ENCODE measurements at regions not wholly inside any gene's neighbourhood (a gene's known extent, or its start where the extent isn't known, plus 50 kb on each side); places are given as distances from the start of the nearest gene placed in this dataset.

DNA sequence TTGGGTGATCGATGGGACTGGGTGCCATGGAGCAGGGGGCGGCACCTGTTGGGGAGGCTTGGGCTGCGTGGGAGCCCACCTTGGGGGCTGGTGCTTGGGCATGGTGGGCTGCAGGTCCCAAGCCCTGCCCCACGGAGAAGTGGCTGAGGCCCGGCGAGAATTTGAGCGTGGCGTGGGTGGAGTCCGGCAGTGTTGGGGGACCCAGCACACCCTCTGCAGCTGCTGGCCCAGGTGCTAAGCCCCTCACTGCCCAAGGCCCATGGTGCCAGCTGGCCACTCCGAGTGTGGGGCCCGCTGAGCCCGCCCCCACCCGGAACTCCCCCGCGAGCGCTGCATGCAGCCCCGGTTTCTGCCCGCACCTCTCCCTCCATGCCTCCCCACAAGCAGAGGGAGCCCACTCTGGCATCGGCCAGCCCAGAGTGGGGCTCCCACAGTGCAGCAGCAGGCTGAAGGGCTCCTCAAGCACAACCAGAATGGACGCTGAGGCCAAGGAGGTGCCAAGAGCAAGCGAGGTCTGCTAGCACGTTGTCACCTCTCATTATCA is 1178.6 kb upstream of the CDH10 start:
- TF ChIP-seq EP300 (IDR thresholded peaks at IDR 0.05) (no peak), POLR2A (IDR thresholded peaks at IDR 0.05) (no peak), POLR2AphosphoS5 (IDR thresholded peaks at IDR 0.05) (no peak)
- TF ChIP-seq, protein P1, sequence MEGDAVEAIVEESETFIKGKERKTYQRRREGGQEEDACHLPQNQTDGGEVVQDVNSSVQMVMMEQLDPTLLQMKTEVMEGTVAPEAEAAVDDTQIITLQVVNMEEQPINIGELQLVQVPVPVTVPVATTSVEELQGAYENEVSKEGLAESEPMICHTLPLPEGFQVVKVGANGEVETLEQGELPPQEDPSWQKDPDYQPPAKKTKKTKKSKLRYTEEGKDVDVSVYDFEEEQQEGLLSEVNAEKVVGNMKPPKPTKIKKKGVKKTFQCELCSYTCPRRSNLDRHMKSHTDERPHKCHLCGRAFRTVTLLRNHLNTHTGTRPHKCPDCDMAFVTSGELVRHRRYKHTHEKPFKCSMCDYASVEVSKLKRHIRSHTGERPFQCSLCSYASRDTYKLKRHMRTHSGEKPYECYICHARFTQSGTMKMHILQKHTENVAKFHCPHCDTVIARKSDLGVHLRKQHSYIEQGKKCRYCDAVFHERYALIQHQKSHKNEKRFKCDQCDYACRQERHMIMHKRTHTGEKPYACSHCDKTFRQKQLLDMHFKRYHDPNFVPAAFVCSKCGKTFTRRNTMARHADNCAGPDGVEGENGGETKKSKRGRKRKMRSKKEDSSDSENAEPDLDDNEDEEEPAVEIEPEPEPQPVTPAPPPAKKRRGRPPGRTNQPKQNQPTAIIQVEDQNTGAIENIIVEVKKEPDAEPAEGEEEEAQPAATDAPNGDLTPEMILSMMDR (IDR thresholded peaks at IDR 0.05) = no peak

Data from gastroesophageal sphincter (tissue), 3 donors.